ENCODE measurements at regions not wholly inside any gene's neighbourhood (a gene's known extent, or its start where the extent isn't known, plus 50 kb on each side); places are given as distances from the start of the nearest gene placed in this dataset.

GRCh38 chr16:66254751-66255150, 111.7 kb upstream of the CDH5 start:
- no peaks in the 10 kb centered on the region for H4K20me1 ChIP-seq (ENCODE audit: low read length)
- no peak overlapping the region for H2AFZ ChIP-seq (ENCODE audit: low read length)
- no peak for TF ChIP-seq EZH2phosphoT487 (IDR thresholded peaks at IDR 0.05; ENCODE audit: borderline replicate concordance, low read length)
- TF ChIP-seq EZH2 (IDR thresholded peaks at IDR 0.05; ENCODE audit: low read length, unreplicated experiment) = no peak
- no peak for TF ChIP-seq CTCF (conservative IDR thresholded peaks at IDR 0.05; ENCODE audit: low read depth, low read length)
- DNase-seq (no peak), ATAC-seq (no peak)
- ChIA-PET POLR2A (ENCODE audit: unreplicated experiment) (no interaction called here), CTCF (interaction anchor here (0.5 kb wide), 1 partner anchor 124 kb away, joined by 3 read pairs; no protein-coding TSS in a partner anchor)
- no peaks in the 10 kb centered on the region for H3K27me3 ChIP-seq (ENCODE audit: low read length)
- no peaks in the 10 kb centered on the region for H3K79me2 ChIP-seq (ENCODE audit: low read length)
- H3K4me1 ChIP-seq (ENCODE audit: insufficient read depth, low read length) = peaks cover 4% of the 10 kb centered on the region; the same call in 1 of the 2 replicates
- no peaks in the 10 kb centered on the region for H3F3A ChIP-seq (ENCODE audit: low read length, unreplicated experiment)
- H3K4me2 ChIP-seq (ENCODE audit: low read length) = no peak overlapping the region
- intact Hi-C loops (cut with micrococcal nuclease) = no loop called here
- no TSS peak for BruUV-seq (replicated peaks)
- no peak overlapping the region for H3K27ac ChIP-seq (ENCODE audit: low read length)
- no peak overlapping the region for H3K9ac ChIP-seq (ENCODE audit: low read length)
- H3K9me2 ChIP-seq (replicated peaks; ENCODE audit: low read length) = no peaks in the 10 kb centered on the region
- no peak overlapping the region for H3K4me3 ChIP-seq (ENCODE audit: low read length)
- H3K9me3 ChIP-seq (ENCODE audit: low read length) = no peaks in the 10 kb centered on the region
- no peaks in the 10 kb centered on the region for H3K36me3 ChIP-seq (ENCODE audit: low read depth, low read length)

- Histone ChIP-seq H3K4me3 (ENCODE audit: low read length) (no peak overlapping the region), H3K9ac (ENCODE audit: low read length) (no peak overlapping the region), H3K9me3 (ENCODE audit: low read length) (no peaks in the 10 kb centered on the region), H3F3A (ENCODE audit: low read length, unreplicated experiment) (no peaks in the 10 kb centered on the region), H3K79me2 (ENCODE audit: low read length) (no peaks in the 10 kb centered on the region), H3K27ac (ENCODE audit: low read length) (no peak overlapping the region), H4K20me1 (ENCODE audit: low read length) (no peaks in the 10 kb centered on the region), H2AFZ (ENCODE audit: low read length) (no peak overlapping the region), H3K27me3 (ENCODE audit: low read length) (no peaks in the 10 kb centered on the region), H3K4me1 (ENCODE audit: insufficient read depth, low read length) (peaks cover 4% of the 10 kb centered on the region; the same call in 1 of the 2 replicates), H3K36me3 (ENCODE audit: low read depth, low read length) (no peaks in the 10 kb centered on the region), H3K9me2 (replicated peaks; ENCODE audit: low read length) (no peaks in the 10 kb centered on the region), H3K4me2 (ENCODE audit: low read length) (no peak overlapping the region)
- DNase-seq (no peak), ATAC-seq (no peak)
- TF ChIP-seq CTCF (conservative IDR thresholded peaks at IDR 0.05; ENCODE audit: low read depth, low read length) (no peak), EZH2phosphoT487 (IDR thresholded peaks at IDR 0.05; ENCODE audit: borderline replicate concordance, low read length) (no peak), EZH2 (IDR thresholded peaks at IDR 0.05; ENCODE audit: low read length, unreplicated experiment) (no peak)
- no TSS peak for BruUV-seq (replicated peaks)
- intact Hi-C loops (cut with micrococcal nuclease) = no loop called here
- CTCF ChIA-PET = no interaction called here
- POLR2A ChIA-PET (ENCODE audit: unreplicated experiment) = no interaction called here
Observed at GRCh38 chr16:66254106-66254505, 112.4 kb upstream of the CDH5 start.

GRCh38 chr16:66251476-66252160, 114.9 kb upstream of the CDH5 start:
- DNase-seq = no peak

More at GRCh38 chr16:66251476-66252160, 114.9 kb upstream of the CDH5 start:
- no peaks in the 10 kb centered on the region for H3K79me2 ChIP-seq (ENCODE audit: low read length)
- H3K4me3 ChIP-seq (ENCODE audit: low read length) = no peak overlapping the region
- BruUV-seq (replicated peaks) = no TSS peak
- intact Hi-C loops (cut with micrococcal nuclease) = no loop called here
- CTCF ChIA-PET = no interaction called here
- no peak overlapping the region for H3K9ac ChIP-seq (ENCODE audit: low read length)
- H4K20me1 ChIP-seq (ENCODE audit: low read length) = no peaks in the 10 kb centered on the region
- no peak for ATAC-seq
- no peaks in the 10 kb centered on the region for H3K9me3 ChIP-seq (ENCODE audit: low read length)
- POLR2A ChIA-PET (ENCODE audit: unreplicated experiment) = no interaction called here
- no peaks in the 10 kb centered on the region for H3K9me2 ChIP-seq (replicated peaks; ENCODE audit: low read length)
- no peaks in the 10 kb centered on the region for H3K36me3 ChIP-seq (ENCODE audit: low read depth, low read length)
- H3F3A ChIP-seq (ENCODE audit: low read length, unreplicated experiment) = no peaks in the 10 kb centered on the region
- no peak overlapping the region for H3K4me2 ChIP-seq (ENCODE audit: low read length)
- peaks cover 12% of the 10 kb centered on the region; the same call in 1 of the 2 replicates for H3K4me1 ChIP-seq (ENCODE audit: insufficient read depth, low read length)
- H3K27ac ChIP-seq (ENCODE audit: low read length) = no peak overlapping the region
- no peaks in the 10 kb centered on the region for H3K27me3 ChIP-seq (ENCODE audit: low read length)
- TF ChIP-seq EZH2 (IDR thresholded peaks at IDR 0.05; ENCODE audit: low read length, unreplicated experiment) (no peak), EZH2phosphoT487 (IDR thresholded peaks at IDR 0.05; ENCODE audit: borderline replicate concordance, low read length) (no peak), CTCF (conservative IDR thresholded peaks at IDR 0.05; ENCODE audit: low read depth, low read length) (no peak)
- 0 out of 2 replicates have a peak overlapping the region, but pooled peaks have one; percentile 54 for H2AFZ ChIP-seq (ENCODE audit: low read length)
